Left kidney (tissue), 1 donor: ENCODE measurements at regions not wholly inside any gene's neighbourhood (a gene's known extent, or its start where the extent isn't known, plus 50 kb on each side); places are given as distances from the start of the nearest gene placed in this dataset.
A peak's percentile ranks its signal among the peaks of the same experiment; 100 is the strongest.

Experiments
- DNase-seq: peaks from one replicate; pipeline ENCODE4 v3.0.0-alpha.2; 2013

DNA sequence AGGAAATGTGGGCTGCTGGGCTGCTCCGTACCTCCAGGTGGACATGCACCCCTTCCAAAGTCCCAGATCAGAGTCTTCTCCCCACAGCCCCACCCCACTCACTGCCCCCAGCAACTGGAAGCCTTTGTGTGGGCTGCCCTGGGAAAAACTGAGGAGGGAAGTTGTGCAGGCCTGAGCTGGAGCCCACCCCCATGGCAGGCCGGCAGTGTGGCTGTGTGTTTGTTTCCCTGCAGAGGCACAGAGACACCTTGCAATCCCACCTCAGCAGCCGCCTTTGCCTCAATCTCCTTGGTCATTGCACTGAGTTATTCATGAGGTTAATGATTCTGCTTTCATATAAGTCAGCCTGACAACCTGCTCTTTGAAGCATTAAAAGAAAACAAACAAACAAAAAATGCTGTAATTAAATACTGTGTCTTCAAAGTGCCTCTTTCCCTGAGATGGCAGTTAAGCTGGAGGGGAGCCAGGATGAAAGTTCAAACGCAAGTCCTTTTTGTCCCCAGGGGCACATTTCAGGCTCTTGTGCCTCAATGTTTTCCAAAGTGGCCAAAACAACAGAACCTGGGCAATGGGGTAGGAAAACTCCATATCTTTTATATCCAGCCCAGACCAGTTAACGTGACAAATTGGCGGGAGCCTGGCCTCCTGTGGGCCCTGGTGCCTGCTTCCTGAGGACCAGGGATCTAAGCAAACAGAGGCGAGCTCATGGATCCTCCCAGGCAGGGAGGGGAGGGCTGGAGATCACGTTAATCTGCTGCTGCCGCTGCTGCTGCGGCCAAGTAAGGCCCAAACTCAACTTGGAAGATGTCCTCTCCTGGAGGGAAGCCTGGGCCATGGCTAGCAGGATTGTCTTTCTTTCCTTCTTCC, 51.9 kb upstream of the TSPAN11 start:
- peak; percentile 60 for DNase-seq

DNA sequence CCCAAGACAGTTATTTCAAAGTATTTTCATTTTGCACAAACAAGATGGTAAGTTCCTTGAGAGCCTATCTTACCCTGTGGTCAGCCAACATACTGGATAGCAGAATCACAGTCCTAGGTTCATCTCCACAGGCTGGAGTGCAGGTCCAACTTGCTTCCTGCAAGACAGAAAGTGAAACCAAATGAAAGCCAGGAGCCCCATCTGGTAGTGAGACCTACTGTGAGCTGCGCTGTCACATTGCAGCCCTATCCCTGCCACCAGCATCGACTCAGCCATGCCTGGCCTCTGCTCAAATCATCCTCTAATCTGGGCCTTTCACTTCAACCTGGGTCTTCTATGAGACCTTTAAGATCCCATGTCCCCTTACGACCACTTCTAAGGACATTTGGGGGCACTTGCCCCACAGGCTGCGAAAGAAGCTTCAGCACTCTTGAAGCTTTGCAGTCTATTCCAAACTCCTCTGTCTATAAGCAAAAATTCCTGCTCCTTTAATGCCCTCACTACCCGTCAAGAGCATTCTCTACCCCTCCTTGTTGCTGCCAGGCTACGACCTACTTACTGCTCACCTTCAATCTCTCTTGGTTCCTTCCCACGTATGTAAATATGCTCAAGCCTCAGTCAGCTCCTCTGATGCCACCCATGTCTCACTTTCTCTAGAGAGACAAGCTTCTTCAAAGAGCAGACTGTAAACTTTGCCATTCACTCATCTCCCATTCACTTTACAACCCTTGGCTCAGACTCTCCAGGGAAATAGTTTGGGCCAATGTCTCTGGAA, 55.9 kb upstream of the TSPAN11 start:
- no peak for DNase-seq

DNA sequence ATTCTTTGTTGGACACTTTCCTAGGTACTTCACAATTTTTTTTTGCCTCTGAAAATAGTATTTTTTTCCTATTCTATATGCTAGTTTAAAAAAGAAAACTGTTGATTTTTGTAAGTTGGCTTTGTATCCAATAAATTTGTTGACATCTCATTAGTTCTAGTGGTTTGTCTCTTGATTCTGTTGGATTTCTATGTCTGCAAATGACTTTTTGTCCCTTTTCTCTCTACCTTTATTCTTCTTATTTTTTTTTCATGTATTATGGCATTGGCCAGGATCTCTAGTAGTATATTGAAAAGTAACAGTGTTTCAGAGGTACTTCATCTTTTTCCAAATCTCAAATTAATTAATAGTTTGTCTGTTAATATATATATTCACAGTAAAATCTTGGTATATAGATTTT, 59.1 kb upstream of the TSPAN11 start:
- no peak for DNase-seq

- no peak for DNase-seq
Observed at GRCh38 chr12:30866256-30866655, 60.3 kb upstream of the TSPAN11 start.

DNA sequence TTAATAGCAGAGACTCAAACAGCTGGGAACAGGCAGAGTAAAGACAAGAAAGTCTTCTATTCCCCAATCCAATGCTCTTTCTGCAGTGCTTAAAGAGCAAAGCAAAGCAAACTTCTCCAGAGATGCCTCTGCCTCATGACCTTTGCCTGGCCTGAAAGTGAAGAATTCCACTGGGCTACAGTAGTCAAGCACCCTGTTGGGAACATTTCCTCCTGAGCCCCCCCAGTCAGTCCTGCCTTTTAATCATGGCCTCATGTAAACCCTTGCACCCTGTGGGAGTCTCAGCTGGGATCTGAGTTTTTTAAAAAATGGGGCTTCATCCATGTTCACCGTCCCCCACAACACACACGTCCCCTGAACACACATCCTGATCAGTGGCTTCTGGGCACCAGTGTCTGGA, 62.7 kb upstream of the TSPAN11 start:
- DNase-seq = no peak

- DNase-seq = no peak
Observed at GRCh38 chr12:30862486-30862885, 64.1 kb upstream of the TSPAN11 start.

GRCh38 chr12:30859226-30859625, 67.3 kb upstream of the TSPAN11 start:
- no peak for DNase-seq

GRCh38 chr12:30858471-30858870, 68.1 kb upstream of the TSPAN11 start:
- DNase-seq = no peak

GRCh38 chr12:30853561-30854133, 72.9 kb upstream of the TSPAN11 start:
- no peak for DNase-seq

- DNase-seq = no peak
Observed at GRCh38 chr12:30850684-30851083, 75.9 kb upstream of the TSPAN11 start.

GRCh38 chr12:30847259-30847658, 79.3 kb upstream of the TSPAN11 start:
- no peak for DNase-seq

- no peak for DNase-seq
Observed at GRCh38 chr12:30846776-30847175, 79.8 kb upstream of the TSPAN11 start.

DNA sequence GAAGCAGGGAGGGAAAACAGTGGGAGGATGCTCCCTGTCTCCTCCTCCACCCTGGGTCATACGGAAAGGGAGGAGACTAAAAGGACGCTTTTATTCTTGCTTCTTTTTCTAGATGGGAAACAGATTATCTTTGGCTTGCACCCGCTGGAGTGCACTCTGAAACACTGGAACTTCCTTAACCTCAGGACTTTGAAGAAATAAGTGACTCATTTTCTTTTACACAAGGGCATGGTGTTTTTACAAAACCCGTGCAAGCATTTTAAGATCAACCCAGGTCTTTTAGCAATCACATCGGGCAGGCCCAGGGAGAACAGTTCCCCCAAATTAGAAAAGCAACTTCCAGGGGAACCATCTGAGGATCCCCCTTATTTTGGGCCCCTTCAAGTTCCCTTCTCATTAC, 80.9 kb upstream of the TSPAN11 start:
- DNase-seq = no peak

DNA sequence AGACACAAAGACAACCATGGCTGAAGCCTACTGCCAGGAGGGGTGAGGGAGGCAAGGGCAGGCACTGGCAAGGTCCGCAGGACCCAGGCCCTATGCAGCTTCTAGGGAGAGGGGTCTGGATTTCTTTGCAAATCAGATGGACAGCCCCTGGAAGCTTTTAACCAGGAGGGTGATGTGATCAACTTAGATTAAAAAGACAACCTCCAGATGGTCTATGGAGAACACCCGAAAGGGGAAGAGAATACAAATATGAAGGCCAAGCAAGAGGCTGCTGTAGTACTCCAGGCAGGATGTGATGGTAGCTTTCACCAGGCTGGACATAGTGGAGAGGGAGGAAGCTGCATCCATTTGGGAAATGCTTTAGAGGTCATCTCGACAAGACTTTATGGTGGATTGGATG, 83.3 kb upstream of the TSPAN11 start:
- no peak for DNase-seq

DNA sequence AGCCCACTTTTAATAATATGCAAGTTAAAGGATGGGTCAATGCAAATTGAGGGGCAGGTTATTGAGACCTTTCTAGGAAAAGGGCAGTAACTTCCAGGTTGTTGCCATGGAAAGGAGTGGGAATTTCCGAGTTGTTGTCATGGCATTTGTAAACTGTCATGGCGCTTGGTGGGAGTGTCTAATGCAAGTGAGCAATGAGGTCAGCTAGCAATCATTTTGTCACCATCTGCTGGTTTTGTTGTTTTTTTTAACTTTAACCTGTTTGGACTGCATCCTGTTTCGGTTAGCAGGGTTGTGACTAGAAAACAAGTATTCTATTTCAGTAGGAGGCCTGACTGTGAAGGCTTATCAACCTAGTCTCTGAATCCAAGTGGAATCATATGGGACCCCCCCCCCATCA, 85.8 kb upstream of the TSPAN11 start:
- DNase-seq = no peak

- no peak for DNase-seq
Observed at GRCh38 chr12:30839643-30840220, 85.0 kb upstream of the CAPRIN2 start.

GRCh38 chr12:30837595-30837994, 82.8 kb upstream of the CAPRIN2 start:
- no peak for DNase-seq

DNA sequence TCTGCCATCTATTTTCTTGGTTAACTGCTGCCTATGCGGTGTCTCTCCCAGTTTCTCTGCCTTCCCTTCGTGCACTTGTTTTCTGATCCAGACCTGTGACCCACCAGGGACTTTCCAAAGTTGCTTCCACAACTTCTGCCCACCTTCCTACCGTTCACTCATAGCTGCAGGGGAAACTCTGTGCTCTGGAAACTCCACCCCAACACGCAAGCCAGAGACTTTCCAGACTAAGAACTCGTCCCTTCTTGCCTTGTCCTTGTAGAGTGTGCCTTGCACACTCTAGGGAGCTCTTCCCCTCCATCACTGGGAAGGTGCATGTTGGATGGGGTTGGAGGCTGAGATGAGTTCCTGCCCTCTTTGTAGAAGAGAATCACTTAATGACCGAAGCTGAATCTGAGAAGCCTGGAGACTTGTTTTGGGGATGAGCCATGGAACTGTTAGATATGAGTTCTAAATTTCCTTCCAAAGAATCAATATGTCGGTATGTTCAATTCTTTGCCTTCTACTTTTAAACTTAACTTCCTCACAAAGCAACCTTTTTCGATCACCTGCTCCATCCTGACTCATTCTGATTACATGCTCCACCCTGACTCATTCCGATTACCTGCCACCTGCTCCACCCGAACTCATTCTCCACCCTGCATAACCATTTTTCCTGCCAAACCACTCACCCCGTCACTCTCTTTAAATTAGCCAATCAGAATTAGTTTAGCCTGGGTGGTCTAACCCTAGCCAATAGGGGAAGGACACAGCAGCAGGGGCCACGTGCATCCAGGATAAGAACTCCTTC, 82.1 kb upstream of the CAPRIN2 start:
- DNase-seq = no peak

DNA sequence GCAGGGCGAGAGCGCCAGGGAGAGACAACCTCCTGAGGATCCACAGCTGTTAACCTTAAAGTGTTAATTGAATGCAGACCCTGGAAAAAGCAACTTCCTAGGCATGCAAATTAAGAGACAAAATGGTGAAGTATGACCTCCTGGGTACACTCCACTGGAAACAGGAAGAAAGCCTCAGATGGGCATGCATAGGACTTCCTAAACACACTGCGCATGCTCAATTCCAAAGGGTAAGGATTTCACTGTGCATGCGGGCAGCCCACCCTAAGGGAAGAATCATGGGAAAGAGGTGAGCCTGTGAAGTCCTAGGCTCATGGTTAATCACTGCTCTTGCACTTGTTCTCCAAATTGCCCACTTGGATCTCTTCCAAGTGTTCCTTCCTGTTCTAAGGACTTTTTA, 80.5 kb upstream of the CAPRIN2 start:
- no peak for DNase-seq

- DNase-seq = no peak
Observed at GRCh38 chr12:30830751-30831150, 76.0 kb upstream of the CAPRIN2 start.

DNA sequence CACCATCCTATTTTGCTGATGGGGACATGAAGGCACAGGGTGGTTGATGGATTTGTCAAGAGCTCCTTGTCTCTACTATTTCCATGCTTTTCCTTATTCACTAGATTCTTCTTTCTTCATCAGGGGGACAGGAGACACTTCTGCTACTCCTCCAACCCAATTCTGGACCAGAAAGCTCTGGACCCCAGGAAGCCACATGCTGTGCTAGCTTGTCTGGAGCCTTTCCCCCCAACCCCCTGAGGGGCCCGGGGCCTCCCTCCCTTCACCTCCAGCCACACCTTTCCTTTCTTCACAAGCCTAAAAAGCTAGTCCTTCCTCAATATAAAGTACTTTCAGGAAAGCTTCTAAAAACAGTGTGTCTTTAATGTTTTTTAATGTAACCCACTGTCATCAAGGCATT, 75.1 kb upstream of the CAPRIN2 start:
- DNase-seq = no peak

DNA sequence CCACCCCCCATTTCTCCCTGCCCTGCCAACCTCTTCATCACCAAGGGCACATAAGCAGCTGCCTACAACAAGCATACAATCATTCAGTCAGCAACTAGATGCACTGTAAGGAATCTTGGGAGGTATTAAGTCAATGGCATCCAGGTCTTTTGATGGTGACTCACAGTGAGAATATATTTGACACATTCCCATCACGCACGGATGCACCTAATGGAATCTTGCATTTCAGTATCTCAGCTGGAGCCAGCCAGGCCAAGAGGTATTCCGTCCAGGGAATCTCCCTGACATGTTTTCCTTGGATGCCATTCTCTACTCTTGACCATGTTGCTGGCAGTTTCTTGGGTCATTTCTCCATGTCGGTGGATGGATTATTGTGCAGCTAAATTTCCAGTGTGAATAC, 73.9 kb upstream of the CAPRIN2 start:
- DNase-seq = no peak
